H1 (cell line): ENCODE measurements at regions not wholly inside any gene's neighbourhood (a gene's known extent, or its start where the extent isn't known, plus 50 kb on each side); places are given as distances from the start of the nearest gene placed in this dataset.

Source experiments
- CTCF ChIA-PET: fragments of 300-600 bp; sonication (Branson Sonifier 250); formaldehyde crosslinking; loops from one replicate; lab custom pipeline; 2021; ENCODE audit not compliant: partially characterized antibody; lab: Charles Lee
- POLR2A ChIA-PET: fragments of 300-600 bp; sonication (Branson Sonifier 250); formaldehyde crosslinking; loops from one replicate; lab custom pipeline; 2021; ENCODE audit warnings: inconsistent platforms; ENCODE audit not compliant: partially characterized antibody; lab: Charles Lee
- DNase-seq, 2 experiments: peaks; one replicate each; pipeline versions ENCODE4 v3.0.0 to v3.0.0-alpha.2; 2010 to 2022; ENCODE audit warnings: low spot score in 2 of 2, low read depth in 1 of 2, mixed read lengths in 1 of 2
- FAIRE-seq: peaks from 2 replicates; lab custom pipeline; 2011; peaks lifted over from hg19 to GRCh38; lab: Jason Lieb, UNC
- H2AFZ ChIP-seq: 2 replicates; pipeline ENCODE4 v1.8.1; 2012; ENCODE audit warnings: low read length, inconsistent platforms
- H2AK5ac ChIP-seq: 2 replicates; pipeline ENCODE4 v1.6.1; 2013; ENCODE audit warnings: low read depth, low read length
- H2BK120ac ChIP-seq: replicated peaks from 2 replicates; pipeline ENCODE3; 2013; ENCODE audit warnings: low read depth, low read length, inconsistent platforms
- H2BK12ac ChIP-seq: 2 replicates; pipeline ENCODE4 v1.6.1; 2013; ENCODE audit warnings: low read depth, low read length
- H2BK15ac ChIP-seq: 2 replicates; pipeline ENCODE4 v1.6.1; 2013; ENCODE audit warnings: low read length
- H2BK20ac ChIP-seq: 2 replicates; pipeline ENCODE4 v1.6.1; 2013; ENCODE audit warnings: low read length
- H2BK5ac ChIP-seq: 2 replicates; pipeline ENCODE4 v1.6.1; 2013; ENCODE audit warnings: low read depth, low read length
- H3K14ac ChIP-seq: 2 replicates; pipeline ENCODE4 v1.6.1; 2013; ENCODE audit warnings: inconsistent platforms; ENCODE audit not compliant: insufficient read length
- H3K18ac ChIP-seq: 2 replicates; pipeline ENCODE4 v1.6.1; 2013; ENCODE audit warnings: low read length; ENCODE audit errors: extremely low read depth
- H3K23ac ChIP-seq: 2 replicates; pipeline ENCODE4 v1.6.1; 2013; ENCODE audit warnings: inconsistent platforms; ENCODE audit not compliant: insufficient read length
- H3K23me2 ChIP-seq: 2 replicates; pipeline ENCODE4 v1.6.1; 2013; ENCODE audit warnings: low read depth, low read length
- H3K27ac ChIP-seq: 2 replicates; pipeline ENCODE4 v1.6.1; 2011; ENCODE audit warnings: low read depth, low read length, inconsistent platforms
- H3K27me3 ChIP-seq, 4 experiments: replicated peaks in 1 of 4; 1 replicate in 1 of 4; 2 replicates in 3 of 4; pipeline versions ENCODE4 v1.6.1 to v1.8.1; 2011 to 2013; ENCODE audit warnings: low read length in 3 of 4, mild to moderate bottlenecking in 3 of 4, inconsistent platforms in 2 of 4, mixed read lengths in 2 of 4, moderate library complexity in 1 of 4; ENCODE audit not compliant: control insufficient read depth in 3 of 4, insufficient read depth in 3 of 4; ENCODE audit errors: extremely low read depth in 1 of 4
- H3K36me3 ChIP-seq, 4 experiments: 2 replicates each; pipeline versions ENCODE4 v1.6.1 to v1.8.1; 2011 to 2013; ENCODE audit warnings: mild to moderate bottlenecking in 4 of 4, low read length in 3 of 4, moderate library complexity in 2 of 4, control low read depth in 1 of 4, inconsistent platforms in 1 of 4; ENCODE audit not compliant: insufficient read depth in 4 of 4, control insufficient read depth in 2 of 4
- H3K4ac ChIP-seq: replicated peaks from 2 replicates; pipeline ENCODE3; 2013; ENCODE audit warnings: low read length, low read depth, mixed read lengths, inconsistent platforms; ENCODE audit not compliant: insufficient read length
- H3K4me1 ChIP-seq, 4 experiments: replicated peaks in 1 of 4; 1 replicate in 1 of 4; 2 replicates in 3 of 4; pipeline versions ENCODE4 v1.6.1 to v1.8.1; 2011 to 2013; ENCODE audit warnings: low read length in 3 of 4, inconsistent platforms in 2 of 4, mixed read lengths in 1 of 4; ENCODE audit not compliant: insufficient read depth in 4 of 4, control insufficient read depth in 3 of 4
- H3K4me2 ChIP-seq, 2 experiments: 2 replicates each; pipeline versions ENCODE4 v1.6.1 to v1.8.1; 2011 to 2013; ENCODE audit warnings: low read depth in 2 of 2, low read length in 2 of 2, control low read depth in 1 of 2, inconsistent platforms in 1 of 2, mild to moderate bottlenecking in 1 of 2; ENCODE audit not compliant: insufficient read depth in 1 of 2
- H3K4me3 ChIP-seq, 4 experiments: fragments of 200-600, 300-600 bp in 1 of 4; sonication (generic), shearing (Covaris generic), sonication (Bioruptor Twin) in 1 of 4; 2 replicates each; pipeline versions ENCODE4 v1.5.1 to v1.8.1; 2011 to 2016; ENCODE audit warnings: low read length in 4 of 4, low read depth in 3 of 4, control low read depth in 2 of 4, inconsistent platforms in 2 of 4, mild to moderate bottlenecking in 2 of 4, mixed read lengths in 1 of 4, moderate library complexity in 1 of 4; ENCODE audit not compliant: insufficient read depth in 2 of 4; ENCODE audit errors: extremely low read depth in 1 of 4
- H3K56ac ChIP-seq: replicated peaks from 2 replicates; pipeline ENCODE3; 2013; ENCODE audit warnings: low read depth, mild to moderate bottlenecking, mixed read lengths, low read length, inconsistent platforms; ENCODE audit not compliant: insufficient read length
- H3K79me1 ChIP-seq: 2 replicates; pipeline ENCODE4 v1.6.1; 2013; ENCODE audit warnings: low read depth, low read length, control low read depth
- H3K79me2 ChIP-seq, 2 experiments: 2 replicates each; pipeline versions ENCODE4 v1.6.1 to v1.8.1; 2012 to 2013; ENCODE audit warnings: low read length in 2 of 2, mild to moderate bottlenecking in 2 of 2, inconsistent platforms in 1 of 2; ENCODE audit not compliant: insufficient read depth in 2 of 2, control insufficient read depth in 1 of 2
- H3K9ac ChIP-seq, 4 experiments: replicated peaks in 1 of 4; 1 replicate in 1 of 4; 2 replicates in 3 of 4; pipeline versions ENCODE4 v1.6.1 to v1.8.1; 2011 to 2013; ENCODE audit warnings: low read depth in 3 of 4, low read length in 3 of 4, control low read depth in 2 of 4, mild to moderate bottlenecking in 2 of 4, moderate library complexity in 2 of 4, inconsistent platforms in 1 of 4; ENCODE audit errors: extremely low read depth in 1 of 4
- H3K9me3 ChIP-seq, 2 experiments: 2 replicates each; pipeline versions ENCODE4 v1.6.1 to v1.8.1; 2012 to 2013; ENCODE audit warnings: mild to moderate bottlenecking in 2 of 2, moderate library complexity in 2 of 2, control low read depth in 1 of 2, inconsistent platforms in 1 of 2, low read depth in 1 of 2, low read length in 1 of 2, mixed read lengths in 1 of 2; ENCODE audit not compliant: insufficient read depth in 2 of 2
- H4K20me1 ChIP-seq, 2 experiments: replicated peaks in 1 of 2; 2 replicates each; pipeline versions ENCODE3 to v1.8.1; 2011 to 2013; ENCODE audit warnings: inconsistent platforms in 2 of 2, low read length in 2 of 2, mild to moderate bottlenecking in 1 of 2; ENCODE audit not compliant: insufficient read depth in 2 of 2, control insufficient read depth in 1 of 2
- H4K5ac ChIP-seq: 2 replicates; pipeline ENCODE4 v1.6.1; 2013; ENCODE audit warnings: low read length, low read depth, mixed read lengths, inconsistent platforms; ENCODE audit not compliant: insufficient read length
- H4K8ac ChIP-seq: 2 replicates; pipeline ENCODE4 v1.8.0; 2013; ENCODE audit warnings: mild to moderate bottlenecking, moderate library complexity, low read length, inconsistent platforms; ENCODE audit not compliant: insufficient read depth; ENCODE audit errors: extremely low read depth
- H4K91ac ChIP-seq: replicated peaks from 2 replicates; pipeline ENCODE3; 2013; ENCODE audit warnings: low read length, mixed read lengths, inconsistent platforms; ENCODE audit not compliant: insufficient read length
- CHD2 ChIP-seq: IDR thresholded peaks from 2 replicates; pipeline ENCODE4 v1.6.1; 2012; ENCODE audit warnings: low read length, improper control_type of control experiment
- HDAC6 ChIP-seq: IDR thresholded peaks from one replicate; pipeline ENCODE4 v1.7.1; 2012; ENCODE audit warnings: low read depth, mild to moderate bottlenecking, inconsistent platforms, low read length, moderate library complexity
- PHF8 ChIP-seq: fragments of 200-600 bp; sonication (generic); conservative IDR thresholded peaks from 2 replicates; pipeline ENCODE4 v1.7.1; 2012; ENCODE audit warnings: low read depth, mild to moderate bottlenecking, inconsistent platforms, low read length, moderate library complexity
- POU5F1 ChIP-seq: IDR thresholded peaks from 2 replicates; pipeline ENCODE4 v1.6.1; 2011; ENCODE audit warnings: low read depth, mild to moderate bottlenecking, low read length, moderate library complexity
- WGBS, 2 experiments: shearing (Covaris generic) in 1 of 2; methylation state at CpG; one replicate each; pipeline versions ENCODE4 v1.1.6 to v1.1.7; 2013 to 2015; ENCODE audit warnings: low lambda C conversion rate in 2 of 2, mixed read lengths in 2 of 2, inconsistent platforms in 1 of 2, low coverage in 1 of 2, missing lambda C conversion rate in 1 of 2; ENCODE audit not compliant: insufficient replicate concordance in 2 of 2, insufficient coverage in 1 of 2, insufficient read length in 1 of 2; ENCODE audit errors: extremely low coverage in 1 of 2, missing lambda C conversion rate in 1 of 2; 5-methylcytosine and 5-hydroxymethylcytosine counted together
- TF ChIP-seq, protein P1 (sequence below): IDR thresholded peaks from 2 replicates; pipeline ENCODE4 v1.6.1; 2011; ENCODE audit warnings: low read depth, mild to moderate bottlenecking, low read length; ENCODE audit not compliant: insufficient read depth

DNA sequence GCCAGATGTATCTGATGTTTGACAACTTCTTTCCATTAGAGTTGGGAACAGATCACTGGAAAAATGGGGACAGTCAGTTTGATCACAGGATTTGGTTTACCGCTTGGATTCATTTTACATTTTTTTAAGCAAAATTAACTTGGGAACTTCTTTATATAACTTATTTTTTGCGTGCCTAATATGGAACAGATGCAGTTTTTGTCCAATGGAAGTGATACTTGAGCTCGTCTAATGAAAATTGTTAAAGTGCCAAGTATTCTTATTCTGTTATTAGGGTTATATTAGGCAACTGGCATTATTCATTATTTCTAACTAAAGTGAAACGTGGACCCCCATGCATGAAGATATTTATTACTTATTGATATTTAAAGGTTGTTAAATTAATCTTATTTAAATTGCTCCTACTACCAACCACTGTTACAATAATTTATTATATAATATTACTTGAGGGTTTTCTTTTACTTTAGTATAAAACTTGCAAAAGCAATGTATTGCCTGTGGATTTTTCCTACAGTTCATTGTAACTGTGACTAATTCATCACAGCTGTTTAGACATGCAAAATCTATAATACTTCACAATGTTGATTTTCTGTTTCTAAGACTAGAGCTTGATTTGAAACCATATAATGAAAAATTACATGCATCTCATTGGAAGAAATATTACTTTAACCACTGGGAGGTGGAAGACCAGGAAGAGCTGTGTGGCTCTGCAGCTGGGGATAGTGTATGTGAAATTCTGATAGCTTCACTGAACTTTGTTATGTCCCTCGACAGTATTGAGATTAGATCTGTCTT lies 787.3 kb upstream of the WWC1 start:
- no peak overlapping the region for H4K5ac ChIP-seq

More for the DNA sequence above, 787.3 kb upstream of the WWC1 start:
- Histone ChIP-seq H3K56ac (no peak overlapping the region), H3K27ac (no peak overlapping the region), H3K36me3 (no peaks in the 10 kb centered on the region), H2BK15ac (no peak overlapping the region), H2BK12ac (no peak overlapping the region), H3K4me2 (no peak overlapping the region), H3K27me3 (no peaks in the 10 kb centered on the region), H4K91ac (no peak overlapping the region), H3K79me2 (no peaks in the 10 kb centered on the region), H3K23me2 (peaks cover 6% of the 10 kb centered on the region; the same call in 1 of the 2 replicates), H3K79me1 (no peaks in the 10 kb centered on the region), H3K14ac (no peak overlapping the region), H3K4me3 (no peak overlapping the region), H2BK120ac (no peak overlapping the region), H3K4ac (no peak overlapping the region), H3K9ac (no peak overlapping the region), H2AFZ (no peak overlapping the region), H2BK5ac (no peak overlapping the region), H3K4me1 (no peaks in the 10 kb centered on the region), H2AK5ac (no peak overlapping the region), H4K8ac (no peak overlapping the region), H3K9me3 (no peaks in the 10 kb centered on the region), H2BK20ac (no peak overlapping the region), H3K18ac (no peak overlapping the region), H3K23ac (no peak overlapping the region), H4K20me1 (peaks cover 0 to 4% of the 10 kb centered on the region in 2 experiments)
- ChIA-PET CTCF (interaction anchor here (1.1 kb wide), 2 partner anchors 16 to 23 kb away, joined by 3 to 4 read pairs; no protein-coding TSS in a partner anchor), POLR2A (no interaction called here)
- DNase-seq (no peak), FAIRE-seq (no peak)
- TF ChIP-seq, protein P1, sequence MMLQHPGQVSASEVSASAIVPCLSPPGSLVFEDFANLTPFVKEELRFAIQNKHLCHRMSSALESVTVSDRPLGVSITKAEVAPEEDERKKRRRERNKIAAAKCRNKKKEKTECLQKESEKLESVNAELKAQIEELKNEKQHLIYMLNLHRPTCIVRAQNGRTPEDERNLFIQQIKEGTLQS, result no peak
- TF ChIP-seq HDAC6 (no peak), PHF8 (no peak), POU5F1 (no peak), CHD2 (no peak)
- WGBS, 2 experiments, result 81% methylated on average over 5 of the region's 5 CpGs; no CpG with 5 or more reads in 1 of the 2 experiments
